ENCODE measurements at regions not wholly inside any gene's neighbourhood (a gene's known extent, or its start where the extent isn't known, plus 50 kb on each side); places are given as distances from the start of the nearest gene placed in this dataset.

DNA sequence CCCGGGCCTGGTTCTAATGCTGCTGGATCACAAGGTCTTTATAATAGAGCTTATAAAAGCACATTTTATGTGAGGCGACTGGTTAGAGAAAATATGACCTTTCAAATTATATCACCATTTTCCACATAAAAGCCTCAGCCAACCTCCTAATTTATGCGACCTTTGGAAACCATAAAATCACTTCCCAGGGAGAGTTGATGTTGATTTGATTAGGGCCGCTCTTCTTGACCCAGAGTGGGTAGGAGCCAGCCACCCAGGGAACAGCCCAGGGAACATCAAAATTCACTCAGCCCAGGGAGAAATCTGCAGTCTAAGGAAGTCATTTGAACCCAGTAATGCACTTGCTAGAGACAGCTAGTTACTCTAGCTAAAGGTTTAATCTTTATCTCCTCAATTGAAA, 79.8 kb upstream of the TENT5A start:
- DNase-seq (ENCODE audit: low read depth, low spot score): no peak
- H3K27ac ChIP-seq (ENCODE audit: low read depth, low read length): no peak overlapping the region
- no peak overlapping the region for H3K4me3 ChIP-seq (ENCODE audit: low read depth, low read length)
- CTCF ChIA-PET: no interaction called here
- POLR2A ChIA-PET: no interaction called here
- H3K27me3 ChIP-seq (ENCODE audit: control insufficient read depth, insufficient read depth, low read length): no peaks in the 10 kb centered on the region
- H3K9me3 ChIP-seq (ENCODE audit: control insufficient read depth, insufficient read depth, low read length): peaks cover 2% of the 10 kb centered on the region; the same call in 1 of the 2 replicates
- TF ChIP-seq, protein P1, sequence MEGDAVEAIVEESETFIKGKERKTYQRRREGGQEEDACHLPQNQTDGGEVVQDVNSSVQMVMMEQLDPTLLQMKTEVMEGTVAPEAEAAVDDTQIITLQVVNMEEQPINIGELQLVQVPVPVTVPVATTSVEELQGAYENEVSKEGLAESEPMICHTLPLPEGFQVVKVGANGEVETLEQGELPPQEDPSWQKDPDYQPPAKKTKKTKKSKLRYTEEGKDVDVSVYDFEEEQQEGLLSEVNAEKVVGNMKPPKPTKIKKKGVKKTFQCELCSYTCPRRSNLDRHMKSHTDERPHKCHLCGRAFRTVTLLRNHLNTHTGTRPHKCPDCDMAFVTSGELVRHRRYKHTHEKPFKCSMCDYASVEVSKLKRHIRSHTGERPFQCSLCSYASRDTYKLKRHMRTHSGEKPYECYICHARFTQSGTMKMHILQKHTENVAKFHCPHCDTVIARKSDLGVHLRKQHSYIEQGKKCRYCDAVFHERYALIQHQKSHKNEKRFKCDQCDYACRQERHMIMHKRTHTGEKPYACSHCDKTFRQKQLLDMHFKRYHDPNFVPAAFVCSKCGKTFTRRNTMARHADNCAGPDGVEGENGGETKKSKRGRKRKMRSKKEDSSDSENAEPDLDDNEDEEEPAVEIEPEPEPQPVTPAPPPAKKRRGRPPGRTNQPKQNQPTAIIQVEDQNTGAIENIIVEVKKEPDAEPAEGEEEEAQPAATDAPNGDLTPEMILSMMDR (IDR thresholded peaks at IDR 0.05; ENCODE audit: low read depth, low read length): no peak

DNA sequence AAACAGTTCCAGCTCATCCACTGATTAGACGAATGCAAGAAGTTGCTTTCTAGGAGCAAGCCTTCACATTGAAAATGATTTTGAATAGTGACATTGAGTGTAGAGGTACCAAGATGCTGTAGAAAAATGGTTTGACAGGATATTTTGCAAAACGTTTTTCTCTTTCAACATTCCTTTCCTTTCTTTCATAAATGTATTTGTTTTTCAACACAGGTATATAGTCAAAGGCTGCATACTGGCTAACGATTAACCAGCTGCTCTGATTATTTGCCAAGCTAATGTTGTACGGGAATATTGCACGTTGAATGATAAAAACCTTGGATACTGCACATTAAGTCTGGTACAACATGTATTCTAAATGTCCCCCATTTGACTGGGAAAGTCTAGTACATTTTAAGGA, 78.8 kb upstream of the TENT5A start:
- TF ChIP-seq, protein P1 (IDR thresholded peaks at IDR 0.05; ENCODE audit: low read depth, low read length): no peak
- Histone ChIP-seq H3K9me3 (ENCODE audit: control insufficient read depth, insufficient read depth, low read length) (peaks cover 2% of the 10 kb centered on the region; the same call in 1 of the 2 replicates), H3K27me3 (ENCODE audit: control insufficient read depth, insufficient read depth, low read length) (no peaks in the 10 kb centered on the region), H3K27ac (ENCODE audit: low read depth, low read length) (no peak overlapping the region), H3K4me3 (ENCODE audit: low read depth, low read length) (no peak overlapping the region)
- ChIA-PET POLR2A (no interaction called here), CTCF (interaction anchor here (0.7 kb wide), 1 partner anchor 210 kb away, joined by 3 read pairs; no protein-coding TSS in a partner anchor)
- DNase-seq (ENCODE audit: low read depth, low spot score): no peak

DNA sequence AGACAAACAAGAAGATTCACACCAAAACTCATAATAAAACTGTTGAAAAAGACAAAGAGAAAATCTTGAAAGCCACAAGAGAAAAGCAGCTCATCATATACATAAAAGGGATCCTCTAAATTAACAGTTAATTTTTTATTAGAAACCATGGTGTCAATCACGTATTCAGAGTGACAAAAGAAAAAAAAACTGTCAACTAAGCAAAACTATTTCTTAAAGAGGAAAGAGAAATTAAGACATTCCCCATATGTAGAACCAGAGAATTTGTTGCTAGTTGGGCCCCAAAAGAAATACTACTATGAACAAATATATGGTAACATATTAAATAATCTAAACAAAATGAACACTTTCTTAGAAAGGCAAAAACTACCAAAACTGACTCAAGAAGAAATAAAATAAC, 74.3 kb upstream of the TENT5A start:
- H3K27me3 ChIP-seq (ENCODE audit: control insufficient read depth, insufficient read depth, low read length): no peaks in the 10 kb centered on the region
- H3K4me3 ChIP-seq (ENCODE audit: low read depth, low read length): no peak overlapping the region
- ChIA-PET CTCF (no interaction called here), POLR2A (no interaction called here)
- no peak for DNase-seq (ENCODE audit: low read depth, low spot score)
- TF ChIP-seq, protein P1 (IDR thresholded peaks at IDR 0.05; ENCODE audit: low read depth, low read length): no peak
- no peak overlapping the region for H3K27ac ChIP-seq (ENCODE audit: low read depth, low read length)
- peaks cover 2% of the 10 kb centered on the region; the same call in 1 of the 2 replicates for H3K9me3 ChIP-seq (ENCODE audit: control insufficient read depth, insufficient read depth, low read length)

DNA sequence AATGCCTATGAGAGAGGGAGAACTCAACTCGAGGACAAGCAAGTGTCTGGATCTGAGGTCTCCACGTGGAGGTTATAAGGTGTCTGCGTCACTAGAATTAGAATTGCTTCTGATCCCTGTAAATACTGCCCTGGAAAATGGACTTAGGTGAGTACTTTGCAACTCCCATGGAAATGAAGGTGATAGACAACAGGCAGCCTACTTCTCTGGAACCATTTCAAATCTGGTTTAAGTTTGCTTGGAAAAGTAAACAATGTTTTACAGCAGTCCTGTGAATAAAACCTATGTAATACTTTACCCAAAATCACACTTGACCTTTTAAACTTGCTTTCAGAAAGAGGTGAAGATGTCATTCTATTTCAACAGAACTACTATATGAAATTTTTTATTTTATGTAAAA, 70.1 kb upstream of the TENT5A start:
- H3K27ac ChIP-seq (ENCODE audit: low read depth, low read length): no peak overlapping the region
- peaks cover under 1% of the 10 kb centered on the region; the same call in 1 of the 2 replicates for H3K9me3 ChIP-seq (ENCODE audit: control insufficient read depth, insufficient read depth, low read length)
- TF ChIP-seq, protein P1 (IDR thresholded peaks at IDR 0.05; ENCODE audit: low read depth, low read length): no peak
- ChIA-PET POLR2A (no interaction called here), CTCF (no interaction called here)
- H3K27me3 ChIP-seq (ENCODE audit: control insufficient read depth, insufficient read depth, low read length): no peaks in the 10 kb centered on the region
- DNase-seq (ENCODE audit: low read depth, low spot score): no peak
- H3K4me3 ChIP-seq (ENCODE audit: low read depth, low read length): no peak overlapping the region

DNA sequence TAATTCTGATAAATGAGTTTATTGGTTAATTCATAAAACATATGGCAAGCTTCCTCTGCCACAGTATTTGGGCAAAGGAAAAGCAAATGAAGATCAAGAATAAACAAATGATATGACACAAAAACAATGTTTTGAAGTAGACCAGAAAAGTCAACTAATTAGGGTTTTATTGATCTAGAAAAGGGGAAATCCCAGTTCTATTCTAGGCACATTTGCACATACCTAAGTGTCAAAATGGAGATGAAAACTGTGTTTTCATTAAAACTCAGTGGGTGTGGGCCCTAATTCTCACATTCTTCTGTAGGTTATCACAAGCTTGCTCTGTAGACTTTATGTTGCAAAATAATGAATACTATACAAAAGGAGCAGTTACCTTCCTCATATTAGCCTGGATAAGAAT, 69.0 kb upstream of the TENT5A start:
- no peak for DNase-seq (ENCODE audit: low read depth, low spot score)
- TF ChIP-seq, protein P1 (IDR thresholded peaks at IDR 0.05; ENCODE audit: low read depth, low read length): no peak
- ChIA-PET POLR2A (no interaction called here), CTCF (no interaction called here)
- Histone ChIP-seq H3K27me3 (ENCODE audit: control insufficient read depth, insufficient read depth, low read length) (no peaks in the 10 kb centered on the region), H3K27ac (ENCODE audit: low read depth, low read length) (no peak overlapping the region), H3K9me3 (ENCODE audit: control insufficient read depth, insufficient read depth, low read length) (no peaks in the 10 kb centered on the region), H3K4me3 (ENCODE audit: low read depth, low read length) (no peak overlapping the region)

Measured in AG04450 (cell line).